ENCODE measurements at regions not wholly inside any gene's neighbourhood (a gene's known extent, or its start where the extent isn't known, plus 50 kb on each side); places are given as distances from the start of the nearest gene placed in this dataset.
"Not testable (repeated sequence)": the region's sequence is repeated elsewhere in the genome, so short reads cannot be mapped to it uniquely, and the experiment has no call there.

DNA sequence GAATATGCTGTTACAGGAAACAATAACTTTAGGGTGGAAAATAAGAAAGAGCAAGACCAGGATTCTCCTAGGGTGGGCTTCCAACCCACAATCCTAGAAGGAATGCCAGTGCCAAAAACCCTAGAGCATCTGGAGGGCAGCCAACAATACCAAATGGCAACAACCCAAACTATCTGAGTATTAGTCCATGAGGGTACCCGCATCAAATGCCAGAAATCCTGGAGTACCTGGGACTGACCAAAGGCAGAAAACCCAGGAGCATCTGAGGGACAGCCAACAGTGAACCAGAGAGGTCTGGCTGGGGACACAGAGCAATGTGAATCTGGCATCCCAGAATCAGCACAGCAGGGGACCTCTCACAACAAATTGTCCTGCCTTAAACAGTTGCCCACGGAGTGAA lies 126.3 kb downstream of the SCG2 start:
- no peak for DNase-seq

DNA sequence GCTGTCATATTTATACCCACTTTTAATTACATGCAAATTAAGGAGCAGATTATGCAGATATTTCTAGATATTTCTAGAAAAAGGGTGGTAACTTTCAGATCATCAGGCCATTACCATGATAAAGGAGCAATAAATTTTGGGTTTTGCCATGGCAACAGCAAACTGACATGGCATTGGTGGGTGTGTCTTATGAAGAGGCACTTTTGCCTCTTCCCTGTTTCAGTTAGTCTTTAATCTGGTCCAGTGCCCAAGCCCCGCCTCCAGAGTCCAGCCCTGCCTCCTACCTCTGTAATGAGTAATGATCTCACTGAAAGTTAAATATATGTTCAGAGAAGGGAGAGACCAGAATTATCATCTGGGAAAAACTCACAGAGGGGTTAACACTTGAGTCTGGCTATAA lies 124.8 kb downstream of the SCG2 start:
- DNase-seq: no peak

DNA sequence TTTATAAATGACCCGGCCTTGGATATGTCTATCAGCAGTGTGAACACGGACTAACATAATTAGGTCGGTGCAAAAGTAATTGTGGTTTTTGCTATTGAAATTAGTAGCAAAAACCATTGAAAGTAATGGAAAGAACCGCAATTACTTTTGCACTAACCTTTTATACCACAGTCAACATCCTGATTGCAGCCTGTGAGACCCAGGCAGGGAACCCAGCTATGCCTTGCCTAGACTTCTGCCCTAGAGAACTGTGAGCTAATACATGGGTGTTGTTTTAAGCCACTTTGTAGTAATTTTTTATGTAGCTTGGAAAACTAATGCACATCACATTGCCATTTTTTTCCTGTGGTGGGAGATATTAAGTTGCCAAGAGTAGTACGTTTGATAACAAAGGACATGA lies 120.7 kb downstream of the SCG2 start:
- DNase-seq: no peak

DNA sequence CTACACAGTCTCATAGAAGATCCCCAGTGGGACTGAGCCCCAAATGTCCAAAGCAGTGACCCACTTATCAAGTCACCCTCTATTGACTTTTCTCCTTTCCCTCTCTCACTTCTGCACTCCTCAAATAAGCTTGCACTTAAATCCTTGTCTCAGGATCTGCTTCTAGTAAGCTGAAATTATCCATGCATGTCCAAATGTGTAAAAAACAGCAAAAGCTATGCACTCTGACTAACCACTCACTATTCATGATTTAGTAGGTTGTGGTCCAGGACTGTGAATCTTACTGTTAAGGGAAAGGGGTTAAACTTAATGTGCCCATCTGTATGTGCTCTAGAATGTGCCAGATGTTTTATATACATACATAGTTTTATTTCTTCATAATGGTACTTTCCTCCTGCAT lies 115.4 kb downstream of the SCG2 start:
- DNase-seq: no peak

DNA sequence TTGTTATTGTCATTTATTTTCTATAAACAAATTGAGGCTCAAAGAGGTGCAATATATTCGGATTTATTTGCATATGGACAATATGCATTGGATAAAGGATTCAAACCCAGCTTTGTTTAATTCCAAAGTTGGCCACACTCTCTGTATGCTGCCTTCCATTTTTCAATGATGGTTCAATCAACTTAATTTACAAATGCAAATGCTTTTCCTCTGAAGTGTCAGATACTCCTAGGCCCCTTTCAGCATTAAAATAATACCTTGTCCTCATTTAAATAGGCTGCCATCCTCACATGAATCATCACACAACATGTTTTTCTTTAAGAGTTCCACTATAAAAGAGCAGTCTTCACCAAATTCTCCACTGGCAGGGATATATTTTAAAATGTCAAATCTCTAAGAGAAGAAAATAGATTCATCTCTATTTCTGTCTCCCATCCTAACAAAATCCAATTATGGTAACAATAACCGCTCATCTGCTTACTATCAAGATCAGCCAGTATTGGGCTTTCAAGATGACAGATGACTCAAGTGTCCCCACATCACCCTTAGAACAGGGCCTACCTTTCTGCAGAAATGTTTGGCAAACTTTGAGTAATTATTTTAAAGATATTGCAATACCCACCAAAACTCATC lies 114.8 kb downstream of the SCG2 start:
- DNase-seq: no peak

DNA sequence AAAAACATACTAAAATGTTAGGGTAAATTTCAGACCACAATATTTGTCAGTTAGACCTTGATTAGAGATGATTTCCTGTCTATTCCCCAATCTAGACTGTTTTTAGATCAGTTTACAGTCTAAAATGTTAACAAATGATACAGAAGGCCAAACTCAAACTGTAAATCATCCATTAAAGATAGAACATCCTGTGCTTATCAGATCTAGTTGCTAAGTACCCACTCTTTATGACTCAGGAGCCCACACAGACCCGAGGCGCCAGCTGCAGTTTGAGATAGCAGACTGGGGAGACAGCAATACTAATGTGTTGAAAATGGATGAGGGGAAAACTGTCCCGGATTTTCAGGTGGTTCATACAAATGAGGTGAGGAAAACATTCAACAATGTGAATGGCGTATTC lies 113.3 kb downstream of the SCG2 start:
- DNase-seq: no peak

DNA sequence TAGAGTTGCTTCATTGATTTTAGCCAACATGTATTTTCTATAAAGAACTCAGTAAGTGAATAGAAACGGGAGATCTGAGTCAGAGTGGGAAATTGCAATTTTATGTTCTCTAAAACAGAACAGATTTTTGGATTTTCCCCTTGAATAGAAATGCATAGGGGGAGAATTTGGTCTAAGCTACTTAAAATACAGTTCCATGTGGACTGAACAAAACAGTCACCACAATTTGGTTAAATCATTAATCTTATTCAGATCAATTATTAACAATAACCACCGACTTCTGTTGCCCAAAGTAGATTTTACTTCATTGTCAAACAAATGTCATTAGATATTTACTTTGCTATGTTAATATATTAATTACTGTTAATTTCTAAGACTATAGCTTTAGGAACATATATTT lies 107.7 kb downstream of the SCG2 start:
- DNase-seq: no peak

DNA sequence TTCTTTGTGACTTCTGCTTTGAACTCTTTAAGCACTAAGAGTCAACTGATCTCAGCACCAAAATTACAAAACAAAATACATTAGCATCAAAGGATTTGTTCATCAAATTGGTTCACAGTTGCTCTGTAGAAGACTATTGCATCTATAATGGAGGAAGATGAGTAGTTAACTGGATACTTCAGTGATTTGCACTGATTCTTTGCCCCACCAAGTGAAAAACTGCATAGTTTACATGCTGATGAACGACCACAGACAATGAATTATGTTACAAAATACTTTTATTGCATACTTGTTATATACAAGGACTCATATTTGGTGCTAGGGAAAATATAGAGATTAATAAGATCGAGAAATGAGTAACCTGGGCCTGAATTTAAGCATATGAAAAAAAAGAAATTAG lies 107.2 kb downstream of the SCG2 start:
- DNase-seq: no peak

DNA sequence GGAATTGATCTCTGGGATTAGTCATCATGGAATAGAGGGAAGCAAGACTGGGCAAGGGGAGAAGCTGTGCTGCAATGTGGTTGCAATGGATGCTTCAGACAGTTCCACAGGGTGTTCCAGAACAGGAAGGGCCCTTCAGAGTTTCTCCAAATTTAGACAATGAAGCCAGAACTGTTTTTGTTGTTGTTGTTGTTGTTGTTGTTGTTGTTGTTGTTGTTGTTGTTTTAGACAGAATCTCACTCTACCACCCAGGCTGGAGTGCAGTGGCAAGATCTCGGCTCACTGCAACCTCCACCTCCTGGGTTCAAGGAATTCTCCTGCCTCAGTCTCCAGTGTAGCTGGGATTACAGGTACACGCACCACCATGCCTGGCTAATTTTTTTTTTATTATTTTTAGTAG lies 105.3 kb downstream of the SCG2 start:
- not testable (repeated sequence) for DNase-seq

DNA sequence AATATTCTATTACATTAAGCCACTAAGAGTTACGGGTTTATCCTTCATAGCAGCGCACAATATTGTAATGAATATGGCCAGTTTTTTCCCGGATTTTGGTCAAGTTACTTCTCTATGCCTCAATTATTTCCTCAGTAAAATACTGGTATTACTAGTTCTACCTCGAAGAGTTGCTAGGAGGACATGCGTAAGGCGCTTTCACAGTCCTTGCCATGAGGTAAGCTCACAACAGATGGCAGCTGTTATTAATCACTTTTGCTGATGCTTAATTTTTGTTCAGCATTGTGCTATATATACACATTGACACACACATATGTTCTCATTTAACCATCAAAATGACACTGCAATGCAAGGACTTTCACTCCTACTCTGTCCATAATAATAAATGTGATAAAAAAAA lies 101.5 kb downstream of the SCG2 start:
- no peak for DNase-seq

DNA sequence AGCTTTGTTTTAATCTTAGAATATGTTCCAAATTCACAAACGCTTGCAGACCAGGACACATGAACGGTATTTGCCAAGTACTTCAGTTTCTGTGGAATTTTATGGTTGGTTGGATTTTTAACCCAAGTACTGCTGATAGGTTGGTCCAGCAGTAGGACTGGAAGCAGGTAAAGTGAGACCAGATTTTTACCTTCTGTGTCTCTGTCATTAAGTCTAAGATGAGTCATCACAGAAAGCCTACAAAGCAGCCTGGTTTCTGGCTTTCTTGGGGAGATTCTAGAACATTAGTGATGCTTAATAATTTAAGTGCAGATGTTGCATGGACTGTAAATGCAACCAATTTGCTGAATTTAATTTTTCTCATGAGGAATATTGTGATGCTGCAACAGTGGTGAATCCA lies 100.5 kb downstream of the SCG2 start:
- no peak for DNase-seq

DNA sequence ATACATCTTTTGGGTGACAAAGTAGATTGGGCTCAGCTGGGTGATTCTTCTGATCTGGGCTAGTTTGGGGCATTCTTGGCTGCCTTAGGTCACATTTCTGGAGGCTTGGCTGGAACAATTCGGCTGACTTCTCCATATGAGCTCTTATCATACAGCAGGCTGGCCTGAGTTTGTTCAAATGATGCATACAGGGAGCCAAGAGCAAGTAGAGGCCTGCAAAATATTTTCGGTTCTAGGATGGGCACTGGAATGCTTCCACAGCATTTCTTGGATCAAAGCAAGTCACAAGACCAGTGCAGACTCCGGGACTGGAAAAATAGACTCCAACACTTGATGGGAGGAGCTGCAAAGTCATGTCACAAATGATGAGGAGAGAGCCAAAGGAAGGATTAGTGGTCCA lies 98.4 kb downstream of the SCG2 start:
- no peak for DNase-seq

DNA sequence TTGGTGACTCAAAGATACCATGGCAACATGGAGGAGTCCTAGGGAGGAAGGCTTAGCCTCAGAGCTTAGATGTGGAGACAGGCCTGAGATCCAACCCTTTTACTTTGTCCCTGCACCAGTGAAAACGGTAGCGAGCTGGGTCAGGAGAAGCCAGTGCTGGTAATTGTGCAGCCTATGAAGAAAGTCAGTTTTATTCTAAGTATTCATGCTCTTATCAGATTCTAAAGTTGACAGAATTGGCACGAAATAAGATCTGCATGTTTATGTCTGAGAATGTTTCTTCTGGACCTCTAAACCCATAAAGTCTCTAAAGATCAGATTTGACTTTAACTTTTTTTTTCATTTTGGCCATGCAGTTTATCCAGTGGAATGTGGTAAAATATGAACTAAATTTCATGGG lies 93.8 kb downstream of the SCG2 start:
- DNase-seq: no peak

DNA sequence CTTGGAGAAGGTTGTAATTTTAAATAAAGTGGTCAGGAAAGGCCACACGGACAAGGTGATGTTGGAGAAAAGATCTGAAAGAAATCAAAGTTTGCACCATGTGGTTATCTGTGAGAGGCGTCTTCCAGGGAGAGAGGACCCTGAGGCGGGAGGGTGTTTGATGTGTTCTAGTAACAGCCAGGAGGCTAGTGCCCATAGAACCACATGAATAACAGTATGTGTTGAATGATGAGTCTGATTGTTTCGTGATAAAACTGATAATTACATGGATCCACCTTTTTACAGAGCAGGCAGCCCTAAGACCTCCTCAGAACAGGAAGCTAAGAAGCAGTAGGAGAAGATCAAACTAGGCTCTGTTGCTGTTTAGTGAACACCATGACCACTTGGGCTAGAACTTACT lies 91.4 kb downstream of the SCG2 start:
- no peak for DNase-seq

DNA sequence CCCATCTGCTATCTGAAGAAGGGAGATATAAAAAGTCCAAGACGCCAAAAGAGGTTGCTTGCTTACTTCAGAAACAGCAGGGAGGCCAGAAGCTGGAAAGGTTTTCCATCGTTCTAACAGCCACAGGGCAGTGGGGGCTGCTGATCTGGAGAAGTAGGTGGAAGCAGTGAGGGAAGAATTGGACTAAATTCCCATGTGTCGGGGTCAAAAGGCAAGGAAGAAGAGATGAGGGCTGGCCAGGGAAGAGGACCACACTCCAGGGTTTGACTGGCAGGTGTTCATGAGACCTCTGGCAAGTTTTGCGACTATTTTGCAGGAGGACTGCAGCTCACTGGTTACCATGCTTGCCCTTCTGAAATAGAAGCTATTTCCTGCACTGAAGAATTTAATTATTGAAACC lies 91.0 kb downstream of the SCG2 start:
- DNase-seq: no peak

DNA sequence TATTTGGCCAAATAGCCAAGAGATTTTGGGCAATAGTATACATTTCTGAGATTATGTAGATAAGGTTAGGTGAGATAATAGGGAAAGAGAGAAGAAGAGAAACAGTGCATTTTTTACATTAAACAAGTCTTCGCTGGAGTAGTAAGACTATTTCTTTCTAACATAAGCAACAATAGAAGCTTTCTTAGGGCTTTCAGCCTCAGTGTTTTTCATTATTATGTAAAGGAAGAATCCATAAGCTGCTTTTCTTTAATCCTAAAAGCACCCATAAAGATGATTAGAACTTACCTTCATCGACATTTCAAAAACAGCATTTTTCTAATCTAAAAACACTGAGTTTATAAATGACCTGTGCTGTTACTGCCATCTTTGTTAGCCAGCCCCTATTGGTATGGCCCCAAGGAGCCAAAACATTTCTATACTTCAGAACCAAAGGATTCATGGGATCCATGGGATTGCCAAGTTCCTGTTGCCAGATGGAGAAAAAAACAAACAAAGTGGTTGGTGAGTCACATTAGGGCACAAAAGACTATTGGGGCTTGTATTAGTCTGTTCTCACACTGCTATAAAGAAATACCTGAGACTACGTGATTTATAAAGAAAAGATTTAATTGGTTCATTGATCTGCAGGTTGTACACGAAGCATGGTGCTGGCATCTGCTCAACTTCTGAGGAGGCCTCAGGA lies 88.2 kb downstream of the SCG2 start:
- DNase-seq: no peak

DNA sequence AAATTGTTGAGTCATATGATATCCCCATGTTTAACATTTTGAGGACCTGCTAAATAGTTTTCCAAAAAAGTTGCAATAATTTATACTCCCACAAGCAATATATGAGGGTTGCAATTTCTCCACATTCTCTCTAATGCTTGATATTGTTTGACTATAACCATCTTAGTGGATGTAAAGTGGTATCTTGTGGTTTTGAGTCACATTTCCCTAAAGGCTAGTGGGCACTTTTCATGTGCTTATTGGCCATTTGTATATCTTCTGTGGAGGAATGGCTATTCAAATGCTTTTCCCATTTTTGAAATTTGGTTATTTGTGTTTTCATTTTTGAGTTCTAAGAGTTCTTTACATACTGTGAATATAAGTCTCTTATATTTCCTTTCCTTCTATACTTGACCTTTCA lies 82.7 kb downstream of the SCG2 start:
- no peak for DNase-seq

DNA sequence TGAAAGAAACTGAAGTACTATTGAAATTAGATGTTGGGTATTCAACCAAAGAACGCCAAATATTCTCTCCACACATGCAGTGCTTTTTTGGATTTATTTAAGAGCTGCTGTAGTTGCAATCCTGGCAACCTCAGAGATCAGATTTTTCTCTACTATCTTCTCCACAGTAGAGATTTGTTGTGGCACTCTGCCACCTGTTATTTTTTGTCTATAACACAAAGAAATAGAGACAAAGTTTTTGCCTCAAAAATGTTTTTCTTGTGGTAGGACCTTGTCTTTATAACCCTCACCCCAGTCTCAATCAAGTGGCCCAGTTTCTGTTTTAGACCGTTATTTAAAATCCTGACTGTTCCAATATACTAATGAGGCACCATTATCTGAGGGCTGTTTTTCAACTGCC lies 79.4 kb downstream of the SCG2 start:
- DNase-seq: no peak

DNA sequence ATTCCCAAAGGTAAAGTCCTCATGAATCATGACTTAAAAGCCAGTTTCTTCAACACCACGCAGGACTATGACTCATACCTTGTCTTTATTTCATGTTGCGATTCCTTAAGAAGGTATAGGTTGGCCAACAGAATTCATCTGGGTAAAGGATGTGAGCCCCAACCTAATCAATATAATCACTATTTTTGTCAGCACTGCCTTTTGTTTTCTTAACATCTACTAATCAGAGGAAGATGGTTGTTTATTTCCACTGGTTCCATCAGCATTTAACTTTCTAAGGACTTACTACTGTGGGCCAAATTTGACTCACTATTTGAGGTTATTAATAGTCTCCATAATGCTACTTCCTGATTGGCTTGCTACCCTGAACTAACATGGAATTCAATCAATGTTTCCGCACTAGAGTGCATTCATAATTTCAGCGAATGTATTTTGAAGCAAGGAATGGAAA lies 78.6 kb downstream of the SCG2 start:
- DNase-seq: no peak

DNA sequence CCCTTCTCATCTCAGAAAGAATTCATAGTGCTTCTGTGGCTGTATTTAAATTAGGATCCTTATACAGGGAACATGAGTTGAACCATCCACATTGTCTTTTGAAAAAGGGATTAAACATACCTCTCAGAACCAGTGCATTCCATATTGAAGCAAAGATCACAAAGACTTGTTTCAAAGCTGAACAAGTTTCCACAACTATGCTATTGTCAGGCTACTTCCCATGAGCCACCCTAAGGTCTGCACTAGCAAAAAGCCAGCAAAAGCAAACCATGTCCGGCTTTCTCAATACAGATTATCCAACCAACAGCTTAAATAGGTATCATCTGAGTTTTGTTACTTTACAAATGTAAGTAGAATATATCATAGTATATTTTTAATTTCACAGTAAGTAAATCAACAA lies 78.1 kb downstream of the SCG2 start:
- DNase-seq: no peak

DNA sequence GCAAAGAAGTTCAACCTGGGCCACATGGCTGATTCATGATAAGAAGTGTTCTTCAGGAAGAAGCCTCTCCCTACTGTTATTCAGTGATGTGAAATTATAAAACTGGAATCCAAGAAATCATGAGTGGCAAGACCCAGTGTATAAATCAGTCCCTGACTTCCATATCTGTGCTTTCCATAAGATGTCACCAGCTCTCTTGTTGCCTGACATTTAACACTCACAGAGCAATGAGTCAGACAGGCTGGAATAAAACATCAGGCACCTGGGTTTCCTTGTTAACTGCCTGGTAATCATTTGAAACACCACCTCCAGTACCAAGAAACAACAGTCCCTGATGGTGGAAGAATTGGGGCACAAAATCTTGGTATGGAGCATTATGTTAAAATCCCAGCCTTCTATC lies 76.1 kb downstream of the SCG2 start:
- no peak for DNase-seq

DNA sequence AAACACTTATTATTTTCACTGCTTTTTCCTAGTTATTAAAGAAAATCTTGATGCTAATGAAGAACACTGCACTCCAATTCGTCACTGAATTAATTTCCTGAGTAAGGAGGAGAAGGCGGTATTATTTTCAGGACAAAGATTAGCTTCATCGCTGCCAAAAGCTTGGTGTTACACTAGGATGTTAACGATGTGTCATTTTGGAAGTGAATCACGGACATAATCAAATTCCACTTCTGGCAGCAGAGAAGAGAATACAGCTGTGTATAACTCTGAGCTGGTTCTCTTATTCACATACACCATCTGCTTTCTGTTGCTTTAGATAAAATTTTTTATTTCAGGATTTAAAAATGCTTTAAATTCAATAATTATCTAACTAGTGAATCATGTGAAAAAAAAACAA lies 74.1 kb downstream of the SCG2 start:
- no peak for DNase-seq

DNA sequence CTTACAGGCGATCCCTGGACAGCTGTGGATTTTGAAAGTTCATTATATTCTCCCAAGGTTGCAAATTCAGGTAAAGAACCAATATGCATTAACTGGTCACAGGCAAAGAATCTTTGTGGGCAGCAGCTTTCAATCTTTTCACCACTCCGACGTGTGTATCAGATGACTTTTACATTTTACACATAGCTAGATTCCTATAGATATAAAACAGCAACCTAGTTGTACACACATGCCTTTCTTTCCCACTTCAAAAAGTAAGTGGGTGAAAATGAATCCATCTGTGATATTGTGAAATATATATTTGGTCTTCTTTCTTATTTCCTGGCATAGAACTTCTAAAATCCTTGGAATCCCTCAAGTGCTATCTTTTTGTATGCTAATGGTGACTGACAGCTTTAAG lies 72.5 kb downstream of the SCG2 start:
- no peak for DNase-seq

DNA sequence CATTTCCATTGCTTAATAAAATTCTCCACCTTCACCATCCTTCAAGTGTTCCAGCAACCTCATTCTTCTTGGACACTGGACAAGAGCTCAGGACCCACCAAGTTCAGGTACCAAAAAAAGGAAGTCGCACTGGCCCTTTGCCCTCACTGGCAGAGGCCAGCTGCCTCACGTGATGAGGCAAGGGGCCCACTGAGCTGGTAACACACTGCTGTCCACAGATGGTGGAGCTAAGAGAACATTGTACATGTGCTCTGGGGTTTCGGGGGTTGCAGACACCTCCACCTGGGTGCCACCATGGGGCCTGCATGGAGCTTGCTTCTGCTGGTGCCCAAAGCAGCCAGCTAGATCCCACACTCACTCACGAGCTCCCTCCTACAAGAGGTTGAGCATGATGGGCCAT lies 71.3 kb downstream of the SCG2 start:
- DNase-seq: no peak

DNA sequence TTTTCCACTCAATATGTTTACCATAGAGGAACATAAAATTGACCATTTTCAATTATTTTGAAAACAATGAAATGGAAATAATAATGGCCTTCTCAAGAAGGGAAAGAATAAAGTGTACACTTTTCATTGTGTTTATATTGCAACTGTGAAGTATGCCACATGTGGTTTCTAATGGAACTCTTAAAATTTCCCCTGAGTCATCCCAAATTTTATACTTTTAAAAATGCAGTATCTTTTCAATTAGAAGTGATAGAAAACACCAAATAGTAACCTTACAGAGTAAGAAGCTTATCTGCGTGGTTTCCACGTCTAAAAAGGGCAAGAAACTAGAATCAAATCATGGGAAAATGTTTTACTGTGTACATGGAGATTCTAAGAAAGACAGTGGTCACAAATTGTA lies 70.0 kb downstream of the SCG2 start:
- no peak for DNase-seq

Measured in CD4-positive, alpha-beta T cell treated with Interferon alpha-2 for 1 hour (primary cell).